Keratinocyte (primary cell): ENCODE measurements at regions not wholly inside any gene's neighbourhood (a gene's known extent, or its start where the extent isn't known, plus 50 kb on each side); places are given as distances from the start of the nearest gene placed in this dataset.

Source experiments
- CTCF ChIP-seq, 3 experiments: IDR thresholded peaks in 1 of 3; conservative IDR thresholded peaks in 1 of 3; optimal IDR thresholded peaks in 1 of 3; 2 replicates in 2 of 3; 3 replicates in 1 of 3; pipeline versions ENCODE3 to v1.5.1; 2011; ENCODE audit warnings: low read length in 3 of 3, mild to moderate bottlenecking in 3 of 3, moderate library complexity in 2 of 3, control low read depth in 1 of 3, inconsistent platforms in 1 of 3; ENCODE audit not compliant: insufficient read depth in 2 of 3; ENCODE audit errors: extremely low read depth in 1 of 3
- EZH2 ChIP-seq: IDR thresholded peaks from one replicate; pipeline ENCODE4 v1.6.1; 2012; ENCODE audit warnings: inconsistent platforms, mild to moderate bottlenecking, low read length, moderate library complexity

- no peak for TF ChIP-seq CTCF (optimal IDR thresholded peaks at IDR 0.05 in 1 of 3, IDR thresholded peaks at IDR 0.05 in 1 of 3, conservative IDR thresholded peaks at IDR 0.05 in 1 of 3; ENCODE audit: extremely low read depth in 1 of 3, insufficient read depth in 2 of 3, low read length in 3 of 3)
- TF ChIP-seq EZH2: no peak
These were observed 1611.6 kb upstream of the LRRTM3 start for GRCh38 chr10:65314253-65314652.
